Skeletal muscle satellite cell (primary cell): ENCODE measurements at regions not wholly inside any gene's neighbourhood (a gene's known extent, or its start where the extent isn't known, plus 50 kb on each side); places are given as distances from the start of the nearest gene placed in this dataset.

ENCODE experiments used
- H3K27me3 ChIP-seq: 2 replicates; pipeline ENCODE4 v1.7.0; 2013; ENCODE audit warnings: low read length; ENCODE audit not compliant: control insufficient read depth, insufficient read depth
- H3K36me3 ChIP-seq: 2 replicates; pipeline ENCODE4 v1.7.0; 2013; ENCODE audit warnings: mild to moderate bottlenecking, control low read depth, low read length; ENCODE audit not compliant: insufficient read depth
- H3K4me1 ChIP-seq: 2 replicates; pipeline ENCODE4 v1.7.0; 2013; ENCODE audit warnings: low read length; ENCODE audit not compliant: control insufficient read depth, insufficient read depth
- H3K4me2 ChIP-seq: 2 replicates; pipeline ENCODE4 v1.7.0; 2013; ENCODE audit warnings: mild to moderate bottlenecking, low read length
- H3K4me3 ChIP-seq: 2 replicates; pipeline ENCODE4 v1.7.0; 2013; ENCODE audit warnings: low read length
- H3K9ac ChIP-seq: 2 replicates; pipeline ENCODE4 v1.7.0; 2013; ENCODE audit warnings: mild to moderate bottlenecking, low read depth, low read length, moderate library complexity
- H3K9me3 ChIP-seq: replicated peaks from 2 replicates; pipeline ENCODE4 v1.7.0; 2013; ENCODE audit warnings: mild to moderate bottlenecking, control low read depth, low read length

DNA sequence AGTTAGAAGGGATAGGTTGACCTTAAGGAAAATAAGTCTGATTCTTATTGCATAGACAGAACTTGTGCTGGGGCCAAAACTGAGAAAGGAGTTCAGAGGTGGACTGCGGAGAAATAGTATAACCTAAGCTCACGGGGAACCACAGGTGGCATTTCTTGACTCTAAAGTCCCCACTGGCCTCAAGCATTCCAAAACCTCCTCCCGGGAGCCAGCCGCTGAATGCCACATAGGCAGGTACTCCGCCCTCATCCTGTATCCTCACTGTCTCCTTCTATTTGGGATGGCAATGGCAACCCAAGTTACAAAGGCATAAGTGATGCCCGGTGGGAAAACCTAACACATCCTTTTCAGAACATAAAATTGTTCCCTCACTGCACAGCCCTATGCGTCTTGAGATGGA, 173.0 kb downstream of the SP3 start:
- H3K9ac ChIP-seq: no peak overlapping the region
- no peak overlapping the region for H3K4me2 ChIP-seq
- no peaks in the 10 kb centered on the region for H3K4me1 ChIP-seq
- H3K4me3 ChIP-seq: no peak overlapping the region
- no peaks in the 10 kb centered on the region for H3K36me3 ChIP-seq
- peaks cover 19% of the 10 kb centered on the region for H3K27me3 ChIP-seq
- no peaks in the 10 kb centered on the region for H3K9me3 ChIP-seq

DNA sequence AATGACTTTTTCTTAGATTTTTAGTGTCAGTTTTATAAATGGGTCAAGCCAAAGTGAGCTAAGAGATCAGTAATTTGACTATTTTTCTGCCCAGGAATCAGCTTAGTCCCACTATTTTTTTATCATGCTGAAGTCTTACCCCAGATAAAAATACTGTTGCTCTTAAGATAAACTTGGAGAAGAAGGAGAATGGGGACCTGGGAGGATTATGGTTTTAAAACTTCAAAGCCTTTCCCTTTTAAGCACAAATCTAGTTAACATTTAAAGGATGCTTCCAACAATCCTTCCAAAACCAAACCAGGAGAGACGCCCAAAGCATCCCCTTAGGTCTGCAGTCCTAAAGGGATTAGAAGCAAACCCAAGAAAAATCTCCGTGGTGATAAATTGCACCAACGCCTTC, 172.4 kb downstream of the SP3 start:
- Histone ChIP-seq H3K9ac (no peak overlapping the region), H3K4me3 (no peak overlapping the region), H3K36me3 (no peaks in the 10 kb centered on the region), H3K9me3 (no peaks in the 10 kb centered on the region), H3K4me2 (no peak overlapping the region), H3K4me1 (no peaks in the 10 kb centered on the region), H3K27me3 (peaks cover 17% of the 10 kb centered on the region)

DNA sequence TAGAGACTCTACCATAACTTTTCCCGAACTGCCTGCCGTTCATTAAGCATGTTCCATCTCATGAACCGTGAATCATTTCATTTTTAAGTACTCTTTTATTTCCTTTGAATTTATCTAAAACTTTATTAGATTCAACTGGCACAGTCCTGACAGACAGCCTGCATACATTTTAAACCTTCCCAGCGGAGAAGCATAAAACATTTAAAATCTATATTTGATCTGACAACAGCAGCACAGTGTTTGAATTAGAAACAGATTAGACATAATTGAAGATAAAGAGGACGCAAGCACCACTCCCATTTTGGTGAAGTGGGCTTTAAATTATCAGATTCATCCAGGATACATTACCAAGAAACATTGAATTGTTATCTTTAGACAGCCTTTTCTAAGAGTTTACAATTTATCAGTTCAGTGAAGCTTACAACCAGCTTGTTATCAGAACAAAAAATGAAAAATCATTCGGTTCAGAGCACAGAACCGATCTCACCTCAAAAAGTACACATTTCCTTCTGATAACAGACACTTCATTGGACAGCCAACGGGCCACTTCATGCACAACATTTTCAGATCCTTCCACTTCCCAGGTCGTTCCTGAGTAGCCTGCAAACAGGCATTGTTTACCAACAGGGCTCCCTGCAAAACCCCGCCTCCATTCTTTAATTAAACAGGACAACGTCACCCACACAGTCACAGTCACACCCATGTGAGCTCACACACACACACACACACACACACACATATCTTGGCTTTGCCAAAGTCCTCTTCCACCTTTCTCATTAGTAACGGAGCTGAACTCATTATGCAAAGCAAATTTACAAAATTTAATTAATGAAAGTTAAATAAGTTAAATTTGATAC, 171.2 kb downstream of the SP3 start:
- Histone ChIP-seq H3K4me3 (no peak overlapping the region), H3K4me1 (no peaks in the 10 kb centered on the region), H3K9me3 (no peaks in the 10 kb centered on the region), H3K4me2 (no peak overlapping the region), H3K9ac (no peak overlapping the region), H3K36me3 (no peaks in the 10 kb centered on the region), H3K27me3 (peaks cover 19% of the 10 kb centered on the region)

DNA sequence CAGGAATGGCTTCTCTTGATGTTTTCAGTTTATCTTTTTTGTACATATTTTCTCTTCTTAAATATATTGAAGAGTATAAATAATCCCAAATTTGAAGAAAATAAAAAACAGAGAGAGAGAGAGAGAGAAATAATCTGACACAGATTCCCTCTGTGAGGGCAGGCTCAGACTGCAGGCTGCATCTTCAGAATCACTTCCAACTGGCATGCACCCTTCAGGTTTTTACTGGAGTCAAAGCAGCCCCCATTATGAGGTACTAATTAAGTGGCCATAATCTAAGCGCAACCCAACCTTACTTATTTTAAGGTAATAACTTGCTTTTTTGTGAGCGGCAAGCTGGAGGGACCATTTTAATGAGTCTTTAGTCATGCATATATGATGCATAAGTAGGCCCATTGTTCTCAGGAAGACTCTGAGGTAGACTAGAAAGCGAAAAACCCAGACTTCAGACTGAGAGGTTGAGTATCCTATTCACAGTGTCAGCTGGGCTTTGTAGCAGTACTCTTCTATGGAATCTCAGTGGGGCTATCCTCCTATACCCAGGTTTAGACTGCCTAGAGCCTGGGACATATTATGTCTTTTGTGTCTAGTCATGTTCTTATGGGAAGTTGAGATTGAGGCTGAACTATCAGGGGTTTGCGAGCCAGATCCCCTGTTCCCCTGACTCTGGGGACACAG, 167.4 kb downstream of the SP3 start:
- no peak overlapping the region for H3K4me2 ChIP-seq

DNA sequence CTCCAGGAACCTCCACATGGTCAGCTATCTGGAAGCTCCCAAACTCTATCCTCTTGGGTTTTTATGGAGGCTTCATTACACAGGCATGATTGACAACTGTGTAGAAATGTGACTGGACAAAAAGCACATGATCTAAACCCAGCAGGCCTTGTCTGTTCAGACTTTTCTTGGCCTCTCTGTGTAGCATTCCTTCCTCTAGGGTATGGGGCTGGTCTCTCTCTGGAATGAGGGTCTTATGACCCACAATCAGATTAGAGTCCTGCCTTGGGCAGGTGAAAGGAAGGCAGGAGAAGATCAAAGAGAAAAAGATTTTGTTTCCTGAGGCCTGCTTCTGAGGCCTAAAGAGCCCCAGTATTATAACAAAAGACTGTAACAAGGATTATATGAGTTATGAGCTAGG, 162.7 kb downstream of the SP3 start:
- Histone ChIP-seq H3K4me2 (no peak overlapping the region), H3K36me3 (no peaks in the 10 kb centered on the region), H3K9me3 (no peaks in the 10 kb centered on the region), H3K27me3 (peaks cover 6% of the 10 kb centered on the region), H3K9ac (no peak overlapping the region), H3K4me1 (no peaks in the 10 kb centered on the region), H3K4me3 (no peak overlapping the region)

More for the DNA sequence above, 167.4 kb downstream of the SP3 start:
- Histone ChIP-seq H3K4me3 (no peak overlapping the region), H3K27me3 (peaks cover 12% of the 10 kb centered on the region), H3K4me1 (no peaks in the 10 kb centered on the region), H3K36me3 (no peaks in the 10 kb centered on the region), H3K9me3 (no peaks in the 10 kb centered on the region), H3K9ac (no peak overlapping the region)

DNA sequence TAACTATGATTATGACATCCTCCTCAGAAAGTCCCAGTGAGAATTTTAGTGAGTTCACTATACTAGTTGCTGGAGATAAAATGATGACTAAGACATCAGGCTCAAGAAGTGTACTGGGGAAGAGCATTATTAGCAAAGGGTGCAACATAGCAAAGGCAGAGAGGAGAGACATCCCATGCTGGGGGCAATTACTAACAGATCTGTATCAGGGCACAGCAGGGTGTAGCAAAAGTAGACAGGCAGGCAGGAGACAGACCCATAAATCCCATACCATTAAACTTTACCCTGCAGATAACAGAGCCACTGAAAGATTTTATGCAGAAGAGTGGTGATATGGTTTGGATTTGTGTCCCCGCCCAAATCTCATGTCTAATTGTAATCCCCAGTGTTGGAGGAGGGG, 161.7 kb downstream of the SP3 start:
- no peaks in the 10 kb centered on the region for H3K36me3 ChIP-seq
- H3K9me3 ChIP-seq: no peaks in the 10 kb centered on the region
- H3K9ac ChIP-seq: no peak overlapping the region
- no peak overlapping the region for H3K4me3 ChIP-seq
- H3K27me3 ChIP-seq: peaks cover 1% of the 10 kb centered on the region
- H3K4me1 ChIP-seq: no peaks in the 10 kb centered on the region
- H3K4me2 ChIP-seq: no peak overlapping the region

DNA sequence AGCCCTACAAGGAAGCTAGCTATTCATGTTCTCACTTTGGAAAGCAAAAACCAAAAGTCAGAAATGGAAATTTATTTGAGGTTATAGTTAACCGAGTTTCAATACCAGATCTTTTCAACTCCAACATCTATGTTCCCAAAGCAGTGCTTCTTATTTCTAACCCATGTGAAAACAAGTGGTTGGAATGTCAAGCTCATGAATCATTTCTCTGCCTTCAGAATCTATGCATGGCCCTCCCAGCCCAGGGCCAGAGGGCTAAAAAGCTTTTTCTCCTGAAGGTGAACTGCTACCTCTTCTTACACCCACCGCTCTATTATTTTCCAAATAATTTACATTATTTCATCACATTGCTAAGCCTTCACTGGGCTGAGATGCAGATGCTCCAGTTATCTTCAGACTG, 158.4 kb downstream of the SP3 start:
- H3K4me3 ChIP-seq: no peak overlapping the region
- H3K9ac ChIP-seq: no peak overlapping the region

DNA sequence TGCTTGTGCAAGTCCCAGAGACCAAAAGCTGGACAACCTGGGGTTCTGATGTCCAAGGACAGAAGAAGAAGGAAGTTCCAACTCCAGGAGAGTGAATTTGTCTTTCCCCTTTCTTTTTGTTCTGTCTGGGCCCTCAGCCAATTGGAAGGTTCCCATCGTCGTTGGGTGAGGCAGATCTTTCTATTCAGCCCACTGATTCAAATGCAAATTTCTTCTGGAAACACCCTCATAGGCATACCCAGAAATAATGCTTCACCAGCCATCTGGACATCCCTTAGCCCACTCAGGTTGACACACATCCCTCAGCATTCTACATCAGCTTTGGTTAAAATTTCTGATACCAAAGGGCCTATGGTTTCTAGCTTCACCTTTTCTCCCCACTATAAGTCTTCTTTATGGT, 156.5 kb downstream of the SP3 start:
- peaks cover 12% of the 10 kb centered on the region for H3K27me3 ChIP-seq
- no peak overlapping the region for H3K9ac ChIP-seq
- H3K4me3 ChIP-seq: no peak overlapping the region
- H3K36me3 ChIP-seq: no peaks in the 10 kb centered on the region
- no peaks in the 10 kb centered on the region for H3K4me1 ChIP-seq
- H3K9me3 ChIP-seq: no peaks in the 10 kb centered on the region
- H3K4me2 ChIP-seq: no peak overlapping the region

More for the DNA sequence above, 158.4 kb downstream of the SP3 start:
- no peaks in the 10 kb centered on the region for H3K4me1 ChIP-seq
- H3K9me3 ChIP-seq: no peaks in the 10 kb centered on the region
- peaks cover 5% of the 10 kb centered on the region for H3K27me3 ChIP-seq
- no peak overlapping the region for H3K4me2 ChIP-seq
- H3K36me3 ChIP-seq: no peaks in the 10 kb centered on the region

DNA sequence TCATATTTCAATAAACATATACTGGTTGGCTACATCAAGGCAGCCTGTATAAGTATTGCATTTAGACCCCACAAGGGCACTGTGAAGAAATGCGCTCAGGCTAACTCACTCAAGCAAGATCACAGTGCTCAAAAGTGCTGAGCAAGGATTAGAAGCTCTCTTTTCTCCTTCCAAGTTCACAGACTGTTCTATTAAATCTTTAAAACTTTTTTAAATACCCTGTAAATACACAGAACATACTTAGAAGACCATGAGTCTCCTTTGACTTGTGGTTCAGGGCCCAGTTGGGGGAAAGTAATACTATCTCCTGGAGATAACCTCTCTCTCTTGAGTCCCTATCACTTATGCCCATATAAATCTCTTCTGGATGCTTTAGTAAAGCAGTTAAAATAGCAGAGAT, 152.9 kb downstream of the SP3 start:
- Histone ChIP-seq H3K4me3 (no peak overlapping the region), H3K4me1 (no peaks in the 10 kb centered on the region), H3K9me3 (no peaks in the 10 kb centered on the region), H3K36me3 (no peaks in the 10 kb centered on the region), H3K4me2 (no peak overlapping the region), H3K9ac (no peak overlapping the region), H3K27me3 (peaks cover 31% of the 10 kb centered on the region)

DNA sequence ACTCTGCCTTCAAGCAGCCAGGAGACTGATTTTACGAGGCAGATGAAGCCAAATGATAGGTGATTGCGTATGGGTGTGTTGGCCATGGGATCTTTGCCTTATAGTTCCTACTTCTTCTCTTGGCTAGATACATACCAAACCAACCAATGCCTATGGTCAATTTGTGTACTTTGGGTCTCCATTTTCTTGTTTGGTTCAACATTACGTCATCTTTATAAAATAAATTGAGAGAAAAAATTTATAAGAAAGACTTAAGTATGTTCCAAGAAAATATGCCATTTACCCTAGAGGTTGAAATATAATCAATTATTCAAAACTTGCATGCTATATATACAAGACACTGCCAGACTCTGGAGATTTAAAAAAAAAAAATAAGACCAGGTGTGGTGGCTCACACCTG, 150.9 kb downstream of the SP3 start:
- no peak overlapping the region for H3K9ac ChIP-seq
- peaks cover 38% of the 10 kb centered on the region for H3K27me3 ChIP-seq
- no peaks in the 10 kb centered on the region for H3K4me1 ChIP-seq
- H3K9me3 ChIP-seq: no peaks in the 10 kb centered on the region
- H3K4me2 ChIP-seq: no peak overlapping the region
- no peaks in the 10 kb centered on the region for H3K36me3 ChIP-seq
- no peak overlapping the region for H3K4me3 ChIP-seq

DNA sequence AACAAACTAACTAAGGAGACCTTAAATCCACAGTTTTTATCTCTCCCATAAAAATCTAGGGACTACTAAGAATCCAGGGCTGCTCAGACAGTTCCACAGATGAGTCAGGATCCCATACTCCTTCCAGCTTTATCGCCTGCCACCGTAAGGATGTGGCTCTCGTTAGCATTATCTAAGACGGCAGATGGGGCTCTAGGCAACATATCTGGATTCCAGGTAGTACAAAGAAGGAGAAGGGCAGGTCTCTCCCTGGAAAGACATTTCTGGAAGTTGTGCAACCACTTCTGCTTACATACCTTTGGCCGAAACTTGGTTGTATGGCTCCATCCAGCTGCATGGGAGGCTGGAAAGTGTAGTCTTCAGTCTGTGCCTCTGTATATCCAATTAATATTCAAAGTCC, 149.4 kb downstream of the SP3 start:
- H3K27me3 ChIP-seq: peaks cover 53% of the 10 kb centered on the region
- no peaks in the 10 kb centered on the region for H3K4me1 ChIP-seq
- H3K4me3 ChIP-seq: no peak overlapping the region
- no peak overlapping the region for H3K4me2 ChIP-seq
- no peak overlapping the region for H3K9ac ChIP-seq
- no peaks in the 10 kb centered on the region for H3K36me3 ChIP-seq
- H3K9me3 ChIP-seq: no peaks in the 10 kb centered on the region

DNA sequence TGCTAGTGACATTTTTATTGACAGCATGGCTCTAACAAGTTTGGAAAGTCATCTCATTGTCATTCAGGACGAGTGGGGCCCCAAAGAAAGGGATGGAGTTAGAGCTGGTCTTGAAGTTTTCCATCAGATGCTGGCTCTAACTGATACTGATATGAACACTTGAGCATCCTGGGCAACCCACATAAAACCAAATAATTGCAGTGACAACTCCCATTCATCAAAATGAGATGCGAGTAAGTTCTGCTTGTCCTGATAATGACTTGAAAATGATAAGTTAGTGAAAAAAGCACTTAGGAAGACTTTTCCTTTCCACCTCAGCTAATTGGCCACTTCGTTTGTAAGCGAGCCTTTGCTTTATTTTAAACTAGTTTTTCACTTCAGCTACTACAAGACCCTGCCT, 147.6 kb downstream of the SP3 start:
- H3K9ac ChIP-seq: no peak overlapping the region
- H3K9me3 ChIP-seq: no peaks in the 10 kb centered on the region
- no peaks in the 10 kb centered on the region for H3K4me1 ChIP-seq
- no peak overlapping the region for H3K4me3 ChIP-seq
- no peaks in the 10 kb centered on the region for H3K36me3 ChIP-seq
- H3K4me2 ChIP-seq: no peak overlapping the region
- H3K27me3 ChIP-seq: peaks cover 69% of the 10 kb centered on the region
